ENCODE measurements at regions not wholly inside any gene's neighbourhood (a gene's known extent, or its start where the extent isn't known, plus 50 kb on each side); places are given as distances from the start of the nearest gene placed in this dataset.
"Not testable (repeated sequence)": the region's sequence is repeated elsewhere in the genome, so short reads cannot be mapped to it uniquely, and the experiment has no call there.

DNA sequence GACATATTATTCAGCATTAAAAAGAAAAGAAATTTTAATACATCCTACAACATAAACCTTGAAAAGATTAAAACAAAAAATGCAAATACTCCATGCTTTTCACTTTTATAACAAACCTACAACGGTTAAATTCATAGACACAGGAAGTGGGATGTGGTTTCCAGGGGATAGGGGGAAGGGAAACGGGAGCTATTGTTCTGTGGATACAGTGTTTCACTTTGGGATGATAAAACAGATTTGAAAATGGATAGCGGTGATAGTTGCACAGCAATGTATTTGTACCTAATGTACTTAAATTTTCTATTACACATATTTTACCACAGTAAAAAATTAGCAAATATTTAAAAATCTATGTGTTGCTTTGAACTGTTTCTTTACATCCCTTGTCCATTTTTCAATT, 368.0 kb downstream of the CDY2B start:
- H3K4me3 ChIP-seq (replicated peaks; ENCODE audit: low read depth, low read length); DNase-seq (ENCODE audit: low read depth): not testable (repeated sequence)

DNA sequence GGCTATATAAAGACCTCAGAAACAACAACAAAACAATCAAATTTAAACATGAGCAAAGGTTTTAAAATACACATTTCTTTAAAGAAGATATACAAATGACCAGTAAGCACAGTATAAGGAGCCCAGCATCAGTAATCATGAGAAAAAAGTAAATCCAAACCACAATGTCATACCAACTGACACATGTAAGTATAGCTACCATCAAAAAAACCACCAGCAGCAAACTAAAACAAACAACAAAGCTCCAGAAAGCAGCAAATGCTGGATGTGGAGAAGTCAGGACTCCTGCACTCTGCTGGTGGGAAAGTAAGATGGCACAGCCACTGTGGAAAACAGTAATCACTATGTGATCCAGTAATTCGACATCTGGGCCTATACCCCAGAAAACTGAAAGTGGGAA, 368.5 kb downstream of the CDY2B start:
- not testable (repeated sequence) for DNase-seq (ENCODE audit: low read depth); H3K4me3 ChIP-seq (replicated peaks; ENCODE audit: low read depth, low read length)

DNA sequence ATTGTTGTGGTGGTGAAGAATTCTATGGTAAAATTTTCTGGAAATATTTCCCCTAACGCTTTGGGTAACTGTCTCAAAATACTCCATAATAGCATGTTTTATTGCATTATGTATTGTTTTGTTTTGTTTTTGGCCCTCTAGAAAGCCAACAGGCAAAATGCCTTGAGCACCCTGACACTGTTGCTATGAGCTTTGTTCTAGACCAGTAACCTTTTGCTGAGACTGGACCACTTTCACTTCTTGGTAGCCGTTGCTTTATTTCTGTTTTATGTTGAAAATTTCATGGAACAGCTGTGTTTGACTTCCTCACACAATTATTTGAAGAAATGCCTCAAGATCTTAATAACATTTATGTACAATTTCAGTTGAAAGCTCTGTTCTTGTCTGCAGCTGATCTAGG, 374.2 kb downstream of the CDY2B start:
- not testable (repeated sequence) for DNase-seq (ENCODE audit: low read depth); H3K4me3 ChIP-seq (replicated peaks; ENCODE audit: low read depth, low read length)

DNA sequence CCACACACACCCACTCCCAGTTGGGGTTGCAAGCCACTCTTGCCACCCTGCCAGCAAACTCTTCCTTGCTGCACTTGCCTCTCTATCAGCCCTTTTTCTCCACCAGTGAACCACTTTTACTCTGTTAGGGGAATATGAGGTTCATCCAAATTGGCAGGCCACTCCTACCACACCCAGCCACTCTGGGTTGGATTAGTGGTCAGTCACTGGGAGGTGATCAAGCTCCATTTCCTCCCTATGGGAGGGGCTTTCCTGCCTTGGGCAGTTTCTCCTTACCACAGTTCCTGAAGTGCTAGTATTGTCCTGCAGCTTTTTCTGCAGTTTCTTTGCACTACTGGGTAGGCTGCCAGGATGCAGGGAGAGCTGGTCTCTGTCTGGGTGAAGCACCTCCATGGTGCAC, 395.3 kb downstream of the CDY2B start:
- not testable (repeated sequence) for H3K4me3 ChIP-seq (replicated peaks; ENCODE audit: low read depth, low read length); DNase-seq (ENCODE audit: low read depth)

DNA sequence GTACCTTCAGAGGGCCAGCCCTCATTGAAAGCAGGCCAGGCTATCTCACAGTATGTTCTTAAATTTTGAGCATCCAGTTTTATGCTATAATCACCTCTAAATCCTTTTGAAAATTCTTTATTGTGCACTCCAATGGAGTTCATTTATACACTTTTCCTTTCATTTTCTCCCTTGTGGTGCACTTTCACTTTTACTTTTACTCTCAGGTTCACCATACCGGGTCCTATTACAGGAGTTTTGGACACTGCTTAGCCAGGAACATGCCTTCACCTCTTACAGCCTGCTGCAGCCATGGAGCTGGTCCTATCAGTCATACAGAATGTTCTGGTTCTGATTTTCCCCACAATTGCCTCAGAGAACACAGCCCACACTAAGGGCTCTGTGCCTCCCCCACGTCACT, 395.9 kb downstream of the CDY2B start:
- not testable (repeated sequence) for H3K4me3 ChIP-seq (replicated peaks; ENCODE audit: low read depth, low read length); DNase-seq (ENCODE audit: low read depth)

DNA sequence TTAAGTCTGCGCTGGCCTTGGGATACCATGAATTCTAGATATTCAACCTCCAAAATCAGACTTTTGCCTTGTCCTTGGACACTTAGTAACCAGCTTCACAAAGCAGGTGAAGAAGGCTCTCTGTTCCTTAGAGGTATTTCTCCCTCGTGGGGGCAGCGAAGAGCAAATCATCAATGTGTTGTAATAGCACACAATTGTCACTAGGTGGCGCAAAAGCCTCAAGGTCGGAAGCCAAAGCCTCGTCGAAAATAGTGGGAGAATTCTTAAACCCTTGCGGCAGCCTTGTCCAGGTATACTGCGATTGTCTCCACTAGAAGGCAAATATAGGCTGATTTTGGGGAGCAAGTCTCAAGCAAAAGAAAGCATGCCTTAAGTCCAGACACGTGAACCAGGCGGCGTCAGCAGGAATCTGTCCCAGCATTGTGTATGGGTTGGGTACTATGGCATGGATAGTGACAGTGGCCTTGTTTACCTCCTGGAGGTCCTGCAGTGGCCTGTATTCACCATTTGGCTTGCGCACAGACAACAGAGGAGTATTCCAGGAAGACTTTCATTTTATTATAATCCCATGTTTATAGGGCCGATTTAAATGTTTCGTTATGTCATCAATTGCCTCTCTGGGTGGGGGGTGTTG, 398.5 kb downstream of the CDY2B start:
- DNase-seq (ENCODE audit: low read depth); H3K4me3 ChIP-seq (replicated peaks; ENCODE audit: low read depth, low read length): not testable (repeated sequence)

DNA sequence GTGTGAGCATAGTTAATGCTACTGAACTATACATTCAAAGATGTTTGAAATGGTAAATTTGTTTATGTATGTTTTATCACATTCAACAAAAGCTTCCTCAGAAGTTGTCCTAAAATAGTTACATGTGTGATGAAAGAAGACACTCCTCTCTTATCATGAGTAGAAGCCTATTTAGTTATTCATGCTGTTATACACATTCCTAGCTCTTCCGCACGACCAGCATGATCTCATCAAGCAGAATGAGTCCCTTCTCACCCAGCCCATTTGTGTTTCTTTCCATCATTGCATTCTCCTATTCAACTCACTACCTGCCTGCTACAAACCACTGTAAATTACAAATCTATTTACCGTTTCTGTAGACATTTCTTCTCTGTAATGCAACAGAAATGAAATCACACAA, 408.0 kb downstream of the CDY2B start:
- H3K4me3 ChIP-seq (replicated peaks; ENCODE audit: low read depth, low read length); DNase-seq (ENCODE audit: low read depth): not testable (repeated sequence)

DNA sequence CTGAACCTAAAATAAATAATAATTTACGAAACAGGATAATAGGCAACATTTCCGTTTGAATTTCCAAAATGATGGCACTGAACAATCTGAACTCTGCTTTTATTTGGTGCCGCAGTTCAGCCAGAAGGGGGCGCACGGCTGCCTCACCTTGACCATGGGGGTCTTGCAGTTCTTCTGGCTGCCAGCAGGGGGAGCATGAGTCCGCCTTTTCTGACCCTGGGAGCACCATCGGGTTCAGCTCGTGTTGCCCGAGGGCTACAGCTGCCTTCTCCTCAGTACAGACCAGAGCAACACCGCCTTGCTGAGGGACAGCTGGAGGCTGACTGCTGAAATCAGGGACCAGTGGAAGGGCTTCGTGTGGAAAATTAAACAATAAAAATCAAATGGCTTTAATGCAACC, 420.3 kb downstream of the CDY2B start:
- not testable (repeated sequence) for DNase-seq (ENCODE audit: low read depth); H3K4me3 ChIP-seq (replicated peaks; ENCODE audit: low read depth, low read length)

DNA sequence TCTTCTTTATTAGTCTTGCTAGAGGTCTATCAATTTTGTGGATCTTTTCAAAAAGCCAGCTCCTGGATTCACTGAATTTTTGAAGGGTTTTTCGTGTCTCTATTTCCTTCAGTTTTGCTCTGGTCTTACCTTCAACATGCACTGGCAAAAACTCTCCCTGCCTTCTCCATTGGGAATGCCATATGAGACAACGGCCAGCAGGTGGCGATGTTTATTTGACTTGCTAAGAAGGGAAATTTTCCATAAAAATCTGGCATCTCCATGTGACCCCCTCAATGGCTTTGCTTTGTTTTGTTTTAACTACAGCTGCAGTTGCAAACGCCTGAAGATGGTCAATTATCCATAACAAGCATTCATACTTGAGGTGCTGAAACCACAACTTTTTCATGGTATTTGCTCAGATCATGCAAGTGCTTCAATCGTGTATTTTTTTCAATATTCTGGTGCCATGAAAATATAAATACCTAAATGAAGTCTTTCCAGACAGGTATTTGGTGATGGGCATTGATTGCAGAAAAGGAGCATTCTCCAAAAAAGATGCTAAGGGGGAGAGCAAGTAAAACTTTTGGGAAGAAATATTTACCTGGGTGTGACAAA, 449.4 kb downstream of the CDY2B start:
- H3K4me3 ChIP-seq (replicated peaks; ENCODE audit: low read depth, low read length), result no peak overlapping the region
- DNase-seq (ENCODE audit: low read depth), result peak; percentile 11
- TF ChIP-seq, protein P1, sequence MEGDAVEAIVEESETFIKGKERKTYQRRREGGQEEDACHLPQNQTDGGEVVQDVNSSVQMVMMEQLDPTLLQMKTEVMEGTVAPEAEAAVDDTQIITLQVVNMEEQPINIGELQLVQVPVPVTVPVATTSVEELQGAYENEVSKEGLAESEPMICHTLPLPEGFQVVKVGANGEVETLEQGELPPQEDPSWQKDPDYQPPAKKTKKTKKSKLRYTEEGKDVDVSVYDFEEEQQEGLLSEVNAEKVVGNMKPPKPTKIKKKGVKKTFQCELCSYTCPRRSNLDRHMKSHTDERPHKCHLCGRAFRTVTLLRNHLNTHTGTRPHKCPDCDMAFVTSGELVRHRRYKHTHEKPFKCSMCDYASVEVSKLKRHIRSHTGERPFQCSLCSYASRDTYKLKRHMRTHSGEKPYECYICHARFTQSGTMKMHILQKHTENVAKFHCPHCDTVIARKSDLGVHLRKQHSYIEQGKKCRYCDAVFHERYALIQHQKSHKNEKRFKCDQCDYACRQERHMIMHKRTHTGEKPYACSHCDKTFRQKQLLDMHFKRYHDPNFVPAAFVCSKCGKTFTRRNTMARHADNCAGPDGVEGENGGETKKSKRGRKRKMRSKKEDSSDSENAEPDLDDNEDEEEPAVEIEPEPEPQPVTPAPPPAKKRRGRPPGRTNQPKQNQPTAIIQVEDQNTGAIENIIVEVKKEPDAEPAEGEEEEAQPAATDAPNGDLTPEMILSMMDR (IDR thresholded peaks at IDR 0.05; ENCODE audit: low read length, missing control alignments), result peak; percentile 39

DNA sequence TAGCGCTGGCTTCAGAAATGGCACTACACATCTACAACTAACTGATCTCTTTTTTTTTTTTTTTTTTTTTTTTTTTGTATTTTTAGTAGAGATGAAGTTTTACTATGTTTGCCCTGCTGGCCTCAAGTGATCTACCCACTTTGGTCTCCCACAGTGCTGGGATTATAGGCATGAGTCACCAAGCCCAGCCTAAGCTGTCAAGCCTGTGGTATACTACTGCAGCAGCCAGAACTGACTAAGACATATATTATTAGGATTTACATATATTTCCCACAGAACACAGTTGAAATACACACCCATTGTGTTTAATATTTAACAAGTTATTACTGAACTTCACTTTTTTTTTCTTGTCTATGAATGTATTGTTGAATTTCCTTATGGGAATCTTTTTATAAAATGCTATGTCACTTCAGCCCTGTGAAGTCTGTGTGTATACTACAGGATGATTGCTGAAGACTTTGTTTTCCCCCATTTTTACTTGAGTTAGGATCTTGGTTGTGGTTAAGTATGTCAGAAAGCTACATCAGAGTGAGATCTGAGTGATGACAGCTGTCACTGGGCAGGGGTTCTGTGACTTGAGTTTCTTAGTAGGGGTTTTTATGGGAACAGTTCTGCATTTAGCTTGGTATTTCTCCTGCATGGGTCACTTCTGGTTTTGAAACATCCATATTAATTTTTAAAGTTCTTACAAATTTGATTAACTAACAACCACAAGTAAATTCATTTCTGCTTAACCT, 481.5 kb downstream of the CDY2B start:
- TF ChIP-seq, protein P1 (IDR thresholded peaks at IDR 0.05; ENCODE audit: low read length, missing control alignments), result no peak
- H3K4me3 ChIP-seq (replicated peaks; ENCODE audit: low read depth, low read length), result no peak overlapping the region
- no peak for DNase-seq (ENCODE audit: low read depth)

DNA sequence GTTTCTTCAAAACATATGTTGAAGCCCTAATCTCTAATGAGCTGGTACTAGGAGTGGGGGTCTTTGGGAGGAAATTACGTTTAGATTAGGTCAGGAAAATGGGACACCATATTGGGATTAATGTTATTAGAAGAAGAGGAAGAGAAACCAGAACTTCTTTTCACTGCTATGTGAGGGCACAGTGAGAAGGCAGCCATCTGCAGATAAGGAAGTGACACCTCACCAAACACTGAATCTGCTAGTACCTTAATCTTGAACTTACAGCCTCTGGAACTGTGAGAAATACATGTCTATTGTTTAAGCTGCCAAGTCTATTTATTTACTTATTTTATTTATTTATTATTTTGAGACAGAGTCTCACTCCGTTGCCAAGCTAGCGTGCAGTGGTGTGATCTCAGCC, 482.4 kb downstream of the CDY2B start:
- TF ChIP-seq, protein P1 (IDR thresholded peaks at IDR 0.05; ENCODE audit: low read length, missing control alignments), result no peak
- DNase-seq (ENCODE audit: low read depth), result no peak
- no peak overlapping the region for H3K4me3 ChIP-seq (replicated peaks; ENCODE audit: low read depth, low read length)
